Colonic mucosa (tissue), 4 donors: ENCODE measurements at regions not wholly inside any gene's neighbourhood (a gene's known extent, or its start where the extent isn't known, plus 50 kb on each side); places are given as distances from the start of the nearest gene placed in this dataset.

Source experiments
- DNase-seq: peaks from one replicate; pipeline ENCODE4 v3.0.0-alpha.2; 2020
- H3K27ac ChIP-seq: fragments of 200-600 bp; one replicate; pipeline ENCODE4 v1.8.0; 2021
- H3K27me3 ChIP-seq: fragments of 200-600 bp; one replicate; pipeline ENCODE4 v1.8.0; 2021
- H3K36me3 ChIP-seq: fragments of 200-600 bp; one replicate; pipeline ENCODE4 v1.8.0; 2021
- H3K4me1 ChIP-seq: fragments of 200-600 bp; one replicate; pipeline ENCODE4 v1.8.0; 2021; ENCODE audit warnings: mild to moderate bottlenecking
- H3K4me3 ChIP-seq: fragments of 200-600 bp; one replicate; pipeline ENCODE4 v1.8.0; 2021
- H3K9ac ChIP-seq, 2 donors: one replicate each; pipeline ENCODE4 v1.7.0; 2013; ENCODE audit warnings: control low read depth in 2 of 2, low read depth in 2 of 2, low read length in 2 of 2
- H3K9me3 ChIP-seq: fragments of 200-600 bp; one replicate; pipeline ENCODE4 v1.8.0; 2021
- CTCF ChIP-seq: fragments of 200-600 bp; IDR thresholded peaks from one replicate; pipeline ENCODE4 v1.8.0; 2022; ENCODE audit warnings: antibody characterized with exemption, mild to moderate bottlenecking
- intact Hi-C: fragments of 100-400 bp; cut with DNase I; formaldehyde crosslinking; loops from one replicate; pipeline ENCODE4 v1.14.1; 2022
- donor health status: healthy.
- donor health status: DM: no; HTN: no; CAD: no.
- donor health status: DM: no; HTN: no; CAD: no.

GRCh38 chr5:72693546-72694205 lies 122.8 kb upstream of the TNPO1 start:
- DNase-seq = no peak
- H3K4me1 ChIP-seq = no peaks in the 10 kb centered on the region
- H3K9ac ChIP-seq = no peak overlapping the region
- no peak for TF ChIP-seq CTCF
- H3K27ac ChIP-seq = no peak overlapping the region
- no peaks in the 10 kb centered on the region for H3K9me3 ChIP-seq
- H3K4me3 ChIP-seq = no peak overlapping the region
- H3K36me3 ChIP-seq = no peaks in the 10 kb centered on the region
- intact Hi-C loops = no loop called here
- H3K27me3 ChIP-seq = no peaks in the 10 kb centered on the region

GRCh38 chr5:72692651-72693442 lies 123.6 kb upstream of the TNPO1 start:
- H3K9ac ChIP-seq = no peak overlapping the region
- H3K4me3 ChIP-seq = no peak overlapping the region
- no peak overlapping the region for H3K27ac ChIP-seq
- TF ChIP-seq CTCF = no peak
- DNase-seq = no peak
- no peaks in the 10 kb centered on the region for H3K27me3 ChIP-seq
- intact Hi-C loops = no loop called here
- no peaks in the 10 kb centered on the region for H3K36me3 ChIP-seq
- no peaks in the 10 kb centered on the region for H3K9me3 ChIP-seq
- H3K4me1 ChIP-seq = no peaks in the 10 kb centered on the region

- no peak overlapping the region for H3K9ac ChIP-seq
- no peak overlapping the region for H3K4me3 ChIP-seq
- intact Hi-C loops = no loop called here
- no peaks in the 10 kb centered on the region for H3K9me3 ChIP-seq
- H3K27ac ChIP-seq = no peak overlapping the region
- H3K36me3 ChIP-seq = no peaks in the 10 kb centered on the region
- H3K27me3 ChIP-seq = no peaks in the 10 kb centered on the region
- no peaks in the 10 kb centered on the region for H3K4me1 ChIP-seq
- no peak for TF ChIP-seq CTCF
- no peak for DNase-seq
Observed at GRCh38 chr5:72692231-72692637, 124.2 kb upstream of the TNPO1 start.

- no peaks in the 10 kb centered on the region for H3K36me3 ChIP-seq
- intact Hi-C loops = no loop called here
- no peaks in the 10 kb centered on the region for H3K4me1 ChIP-seq
- H3K4me3 ChIP-seq = no peak overlapping the region
- no peak for DNase-seq
- no peak overlapping the region for H3K9ac ChIP-seq
- no peaks in the 10 kb centered on the region for H3K27me3 ChIP-seq
- TF ChIP-seq CTCF = no peak
- H3K27ac ChIP-seq = no peak overlapping the region
- H3K9me3 ChIP-seq = no peaks in the 10 kb centered on the region
Observed at GRCh38 chr5:72691751-72692150, 124.7 kb upstream of the TNPO1 start.

- Histone ChIP-seq H3K4me1 (no peaks in the 10 kb centered on the region), H3K9me3 (no peaks in the 10 kb centered on the region), H3K27me3 (no peaks in the 10 kb centered on the region), H3K9ac (no peak overlapping the region), H3K36me3 (no peaks in the 10 kb centered on the region), H3K27ac (no peak overlapping the region), H3K4me3 (no peak overlapping the region)
- intact Hi-C loops = no loop called here
- no peak for DNase-seq
- TF ChIP-seq CTCF = no peak
Observed at GRCh38 chr5:72688916-72689315, 127.5 kb upstream of the TNPO1 start.
